CD4-positive, CD25-positive, alpha-beta regulatory T cell (primary cell): ENCODE measurements at regions not wholly inside any gene's neighbourhood (a gene's known extent, or its start where the extent isn't known, plus 50 kb on each side); places are given as distances from the start of the nearest gene placed in this dataset.

Experiments
- ATAC-seq, 2 donors: fragments of 150-1000 bp; cut with Tn5 transposase; one replicate each; pipeline ENCODE4 v1.10.0; 2021; ENCODE audit warnings: low read depth in 2 of 2, moderate number of reproducible peaks in 2 of 2, moderate library complexity in 1 of 2
- DNase-seq, 3 donors: peaks; one replicate each; pipeline versions ENCODE4 v3.0.0 to v3.0.0-alpha.2; 2012 to 2022; ENCODE audit warnings: mixed read lengths in 1 of 3
- H3K27ac ChIP-seq: one replicate; pipeline ENCODE4 v1.7.0; 2013; ENCODE audit warnings: mild to moderate bottlenecking, low read length; ENCODE audit not compliant: insufficient read depth, poor library complexity, severe bottlenecking
- H3K27me3 ChIP-seq: one replicate; pipeline ENCODE4 v1.7.0; 2013; ENCODE audit warnings: low read length; ENCODE audit not compliant: control insufficient read depth, insufficient read depth
- H3K36me3 ChIP-seq: one replicate; pipeline ENCODE4 v1.7.0; 2013; ENCODE audit warnings: mild to moderate bottlenecking, low read length, moderate library complexity; ENCODE audit not compliant: control insufficient read depth, insufficient read depth
- H3K4me1 ChIP-seq: 2 replicates; pipeline ENCODE4 v1.7.0; 2013; ENCODE audit warnings: mild to moderate bottlenecking, low read length; ENCODE audit not compliant: insufficient read depth, control insufficient read depth, poor library complexity, severe bottlenecking
- H3K4me3 ChIP-seq: one replicate; pipeline ENCODE4 v1.7.0; 2013; ENCODE audit warnings: low read depth, mild to moderate bottlenecking, low read length, moderate library complexity
- H3K9me3 ChIP-seq, 2 experiments: 1 replicate in 1 of 2; 2 replicates in 1 of 2; pipeline ENCODE4 v1.7.0; 2013; ENCODE audit warnings: low read length in 2 of 2, mild to moderate bottlenecking in 1 of 2, moderate library complexity in 1 of 2; ENCODE audit not compliant: control insufficient read depth in 2 of 2
- H3K27ac Mint-ChIP-seq, 3 donors: one replicate each; pipeline ENCODE4 v1.8.0; 2020 to 2022; ENCODE audit warnings: mild to moderate bottlenecking in 3 of 3, mixed read lengths in 3 of 3, moderate library complexity in 2 of 3
- H3K27me3 Mint-ChIP-seq: one replicate; pipeline ENCODE4 v1.8.0; 2022; ENCODE audit warnings: mild to moderate bottlenecking, mixed read lengths
- H3K36me3 Mint-ChIP-seq: one replicate; pipeline ENCODE4 v1.8.0; 2020; ENCODE audit warnings: mixed read lengths
- H3K4me1 Mint-ChIP-seq, 4 donors: one replicate each; pipeline ENCODE4 v1.8.0; 2020 to 2022; ENCODE audit warnings: mixed read lengths in 4 of 4, mild to moderate bottlenecking in 1 of 4
- H3K4me3 Mint-ChIP-seq, 4 donors: one replicate each; pipeline ENCODE4 v1.8.0; 2020 to 2022; ENCODE audit warnings: mild to moderate bottlenecking in 4 of 4, mixed read lengths in 4 of 4, moderate library complexity in 3 of 4
- H3K9me3 Mint-ChIP-seq, 7 donors: one replicate each; pipeline ENCODE4 v1.8.0; 2020 to 2022; ENCODE audit warnings: mixed read lengths in 7 of 7, mild to moderate bottlenecking in 3 of 7, moderate library complexity in 2 of 7

DNA sequence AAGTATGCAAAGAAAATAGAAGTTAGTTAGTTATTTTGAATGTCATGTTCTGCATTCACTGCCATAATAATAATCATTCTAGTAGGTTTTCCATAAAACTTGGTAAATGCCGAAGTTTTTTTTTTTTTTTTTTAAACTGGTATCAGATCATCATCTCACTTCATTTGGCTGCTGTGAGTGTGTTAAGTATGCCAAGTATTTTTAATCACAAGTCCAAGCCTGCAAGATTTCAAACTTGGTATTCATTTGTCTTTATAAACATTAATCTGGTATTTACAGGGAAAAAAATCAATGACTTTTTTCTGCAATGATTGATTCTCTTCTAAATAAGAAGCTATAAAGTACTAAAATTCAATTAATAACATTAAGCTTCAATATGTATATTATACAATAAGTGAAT is 248.9 kb downstream of the CCDC59 start:
- H3K9me3 Mint-ChIP-seq = peaks cover 0 to 7% (median 3%) of the 10 kb centered on the region in 7 donors
- Histone ChIP-seq H3K4me3 (no peak overlapping the region), H3K36me3 (no peaks in the 10 kb centered on the region), H3K9me3 (no peaks in the 10 kb centered on the region), H3K27ac (no peak overlapping the region), H3K27me3 (no peaks in the 10 kb centered on the region), H3K4me1 (no peaks in the 10 kb centered on the region)
- no peaks in the 10 kb centered on the region for H3K27me3 Mint-ChIP-seq
- H3K4me1 Mint-ChIP-seq = no peaks in the 10 kb centered on the region
- no peak overlapping the region for H3K27ac Mint-ChIP-seq
- no peak for DNase-seq
- no peaks in the 10 kb centered on the region for H3K36me3 Mint-ChIP-seq
- no peak for ATAC-seq
- no peak overlapping the region for H3K4me3 Mint-ChIP-seq

GRCh38 chr12:82108615-82109014 is 249.6 kb downstream of the CCDC59 start:
- H3K9me3 ChIP-seq = no peaks in the 10 kb centered on the region
- H3K4me1 Mint-ChIP-seq = no peaks in the 10 kb centered on the region
- no peaks in the 10 kb centered on the region for H3K27me3 Mint-ChIP-seq
- H3K27ac ChIP-seq = no peak overlapping the region
- ATAC-seq = no peak
- no peaks in the 10 kb centered on the region for H3K4me1 ChIP-seq
- no peak overlapping the region for H3K4me3 Mint-ChIP-seq
- no peaks in the 10 kb centered on the region for H3K36me3 ChIP-seq
- H3K27ac Mint-ChIP-seq = peak overlapping the region in 1 of 3 donors; percentile 63
- H3K36me3 Mint-ChIP-seq = no peaks in the 10 kb centered on the region
- DNase-seq = no peak
- H3K27me3 ChIP-seq = no peaks in the 10 kb centered on the region
- H3K4me3 ChIP-seq = no peak overlapping the region
- H3K9me3 Mint-ChIP-seq = peaks cover 0 to 7% (median 4%) of the 10 kb centered on the region in 7 donors

DNA sequence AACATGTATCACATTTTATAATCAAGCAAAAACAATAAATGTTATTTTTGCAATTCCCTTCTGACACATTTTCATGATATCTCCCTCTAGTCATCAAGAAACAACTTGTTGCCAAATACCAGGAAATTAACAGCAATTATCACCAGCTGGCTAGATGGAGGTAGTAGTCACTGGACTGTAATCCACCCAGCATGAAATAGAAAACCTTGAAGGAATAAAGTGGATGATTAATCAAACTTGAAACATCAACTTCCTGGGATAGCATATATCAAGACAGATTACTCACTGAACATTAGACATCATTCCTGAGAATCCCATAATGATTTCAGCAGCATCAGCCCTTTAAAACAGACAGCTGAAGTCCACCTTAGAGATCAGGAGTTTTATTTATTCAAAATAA is 259.0 kb downstream of the CCDC59 start:
- no peaks in the 10 kb centered on the region for H3K4me1 ChIP-seq
- Mint-ChIP-seq H3K27me3 (no peaks in the 10 kb centered on the region), H3K4me1 (no peaks in the 10 kb centered on the region), H3K27ac (no peak overlapping the region), H3K36me3 (no peaks in the 10 kb centered on the region), H3K4me3 (no peak overlapping the region), H3K9me3 (peaks cover 0 to 38% (median 6%) of the 10 kb centered on the region in 7 donors)
- no peak for ATAC-seq
- no peak for DNase-seq
- no peaks in the 10 kb centered on the region for H3K27me3 ChIP-seq
- H3K9me3 ChIP-seq = peaks cover 0 to 1% of the 10 kb centered on the region in 2 experiments
- H3K27ac ChIP-seq = no peak overlapping the region
- H3K36me3 ChIP-seq = no peaks in the 10 kb centered on the region
- H3K4me3 ChIP-seq = no peak overlapping the region

- no peaks in the 10 kb centered on the region for H3K4me1 ChIP-seq
- Mint-ChIP-seq H3K4me1 (no peaks in the 10 kb centered on the region), H3K27me3 (no peaks in the 10 kb centered on the region), H3K27ac (no peak overlapping the region), H3K4me3 (no peak overlapping the region), H3K9me3 (peaks cover 3 to 40% (median 8%) of the 10 kb centered on the region in 7 donors), H3K36me3 (no peaks in the 10 kb centered on the region)
- no peak overlapping the region for H3K27ac ChIP-seq
- no peaks in the 10 kb centered on the region for H3K36me3 ChIP-seq
- no peaks in the 10 kb centered on the region for H3K27me3 ChIP-seq
- ATAC-seq = no peak
- peaks cover 0 to 1% of the 10 kb centered on the region in 2 experiments for H3K9me3 ChIP-seq
- no peak overlapping the region for H3K4me3 ChIP-seq
- no peak for DNase-seq
Measured at GRCh38 chr12:82097877-82098276, 260.3 kb downstream of the CCDC59 start.

DNA sequence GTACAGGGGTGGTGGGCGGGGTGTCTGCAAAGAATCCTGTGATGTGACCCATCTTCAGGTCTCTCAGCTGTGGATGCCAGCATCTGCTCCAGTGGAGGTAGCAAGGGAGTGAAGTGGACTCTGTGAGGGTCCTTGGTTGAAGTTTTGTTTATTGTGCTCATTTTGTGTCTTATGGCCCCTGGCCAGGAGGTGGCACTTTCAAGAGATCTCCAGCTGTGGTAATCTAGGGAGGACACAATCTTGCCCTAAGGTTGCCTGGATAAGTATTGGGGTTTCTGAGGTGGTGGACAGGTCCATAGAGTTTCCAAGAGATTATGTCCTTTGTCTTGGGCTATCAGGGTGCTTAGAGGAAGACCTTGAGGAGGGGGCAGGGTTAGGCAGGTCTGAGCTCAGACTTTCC is 260.7 kb downstream of the CCDC59 start:
- Histone ChIP-seq H3K36me3 (no peaks in the 10 kb centered on the region), H3K9me3 (peaks cover 0 to 1% of the 10 kb centered on the region in 2 experiments), H3K27me3 (no peaks in the 10 kb centered on the region), H3K4me3 (no peak overlapping the region), H3K4me1 (no peaks in the 10 kb centered on the region), H3K27ac (no peak overlapping the region)
- ATAC-seq (no peak), DNase-seq (no peak)
- no peaks in the 10 kb centered on the region for H3K4me1 Mint-ChIP-seq
- no peak overlapping the region for H3K4me3 Mint-ChIP-seq
- H3K36me3 Mint-ChIP-seq = no peaks in the 10 kb centered on the region
- peaks cover 4 to 38% (median 8%) of the 10 kb centered on the region in 7 donors for H3K9me3 Mint-ChIP-seq
- no peaks in the 10 kb centered on the region for H3K27me3 Mint-ChIP-seq
- no peak overlapping the region for H3K27ac Mint-ChIP-seq

DNA sequence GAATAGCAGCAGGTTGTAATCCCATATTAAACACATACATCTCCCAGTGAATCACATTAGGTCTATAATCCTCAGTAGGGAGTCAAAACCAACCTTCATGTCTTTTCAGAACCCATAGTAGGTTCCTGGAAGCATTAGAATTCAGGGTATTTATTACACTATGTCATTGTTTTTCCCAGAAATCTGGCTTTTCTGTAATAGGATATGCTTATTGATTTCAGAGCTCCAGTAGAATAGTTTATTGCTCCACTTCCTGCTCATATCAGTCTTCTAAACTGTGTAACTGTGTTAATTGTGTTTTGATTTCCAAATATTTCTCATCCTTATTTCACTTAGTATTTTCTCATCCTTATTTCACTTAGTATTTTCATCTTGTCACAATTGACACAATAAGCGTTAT is 268.0 kb downstream of the CCDC59 start:
- no peak overlapping the region for H3K4me3 Mint-ChIP-seq
- DNase-seq = no peak
- no peaks in the 10 kb centered on the region for H3K36me3 ChIP-seq
- H3K27me3 Mint-ChIP-seq = no peaks in the 10 kb centered on the region
- no peaks in the 10 kb centered on the region for H3K4me1 ChIP-seq
- H3K36me3 Mint-ChIP-seq = no peaks in the 10 kb centered on the region
- H3K27ac ChIP-seq = no peak overlapping the region
- peaks cover 2 to 27% (median 6%) of the 10 kb centered on the region in 7 donors for H3K9me3 Mint-ChIP-seq
- H3K27me3 ChIP-seq = no peaks in the 10 kb centered on the region
- H3K9me3 ChIP-seq = no peaks in the 10 kb centered on the region
- ATAC-seq = no peak
- no peaks in the 10 kb centered on the region for H3K4me1 Mint-ChIP-seq
- no peak overlapping the region for H3K4me3 ChIP-seq
- H3K27ac Mint-ChIP-seq = no peak overlapping the region

DNA sequence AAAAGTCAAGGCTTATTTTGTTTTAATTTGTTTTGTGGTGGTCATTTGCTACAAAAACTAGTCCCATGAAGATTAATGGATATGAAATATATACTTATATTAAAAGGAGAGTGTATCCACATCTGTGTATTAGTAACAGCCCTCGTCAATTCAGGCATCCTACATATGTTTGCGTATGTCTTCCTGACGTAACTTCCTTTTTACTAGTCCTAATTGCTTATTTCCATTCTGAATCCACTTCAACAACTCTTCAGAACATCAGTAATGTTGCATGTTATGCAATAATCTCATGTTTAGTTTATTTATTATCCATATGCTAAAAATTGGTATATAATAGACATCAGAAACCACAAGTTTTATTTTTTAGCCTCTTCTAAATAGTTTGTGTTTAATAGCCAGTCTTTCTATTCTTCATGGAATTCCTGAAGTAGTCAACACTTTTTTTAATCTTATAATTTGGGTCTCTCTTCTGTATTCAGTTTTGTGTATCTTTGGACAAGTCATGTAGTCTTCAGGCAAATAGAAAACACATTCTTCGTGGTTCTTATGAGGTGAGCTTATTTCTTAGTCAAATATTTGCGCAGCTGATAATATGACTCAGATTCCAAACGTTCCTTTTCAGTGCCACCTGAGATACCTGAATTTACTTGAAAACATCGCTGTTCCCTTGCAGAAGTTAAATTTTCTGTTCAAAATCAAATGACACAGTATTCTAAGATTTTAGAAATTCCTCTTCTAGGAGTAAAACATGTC is 268.6 kb downstream of the CCDC59 start:
- Mint-ChIP-seq H3K27ac (no peak overlapping the region), H3K4me3 (no peak overlapping the region), H3K27me3 (no peaks in the 10 kb centered on the region), H3K4me1 (no peaks in the 10 kb centered on the region), H3K36me3 (no peaks in the 10 kb centered on the region), H3K9me3 (peaks cover 0 to 23% (median 5%) of the 10 kb centered on the region in 7 donors)
- no peaks in the 10 kb centered on the region for H3K27me3 ChIP-seq
- ATAC-seq (no peak), DNase-seq (no peak)
- H3K9me3 ChIP-seq = no peaks in the 10 kb centered on the region
- no peaks in the 10 kb centered on the region for H3K36me3 ChIP-seq
- H3K27ac ChIP-seq = no peak overlapping the region
- H3K4me1 ChIP-seq = no peaks in the 10 kb centered on the region
- no peak overlapping the region for H3K4me3 ChIP-seq

- no peak overlapping the region for H3K27ac ChIP-seq
- no peak overlapping the region for H3K4me3 ChIP-seq
- H3K27me3 Mint-ChIP-seq = no peaks in the 10 kb centered on the region
- H3K9me3 ChIP-seq = peaks cover 0 to 4% of the 10 kb centered on the region in 2 experiments
- peaks cover 0 to 4% (median 0%) of the 10 kb centered on the region in 4 donors for H3K4me1 Mint-ChIP-seq
- no peaks in the 10 kb centered on the region for H3K27me3 ChIP-seq
- peaks cover 0 to 25% (median 5%) of the 10 kb centered on the region in 7 donors for H3K9me3 Mint-ChIP-seq
- no peak overlapping the region for H3K27ac Mint-ChIP-seq
- H3K4me1 ChIP-seq = no peaks in the 10 kb centered on the region
- DNase-seq (no peak), ATAC-seq (no peak)
- H3K4me3 Mint-ChIP-seq = no peak overlapping the region
- no peaks in the 10 kb centered on the region for H3K36me3 ChIP-seq
- H3K36me3 Mint-ChIP-seq = no peaks in the 10 kb centered on the region
Measured at GRCh38 chr12:82082501-82082900, 275.7 kb downstream of the CCDC59 start.
